ENCODE measurements at regions not wholly inside any gene's neighbourhood (a gene's known extent, or its start where the extent isn't known, plus 50 kb on each side); places are given as distances from the start of the nearest gene placed in this dataset.

- Histone ChIP-seq H3K4me3 (replicated peaks in 1 of 3; ENCODE audit: insufficient read depth in 1 of 3, low read depth in 2 of 3, low read length in 3 of 3) (no peak overlapping the region), H3K9ac (ENCODE audit: insufficient read depth, low read depth, low read length) (no peak overlapping the region), H2AFZ (ENCODE audit: low read length) (no peak overlapping the region), H3K4me1 (ENCODE audit: insufficient read depth, low read length) (no peaks in the 10 kb centered on the region), H3K9me3 (ENCODE audit: low read length) (no peaks in the 10 kb centered on the region), H3K79me2 (ENCODE audit: insufficient read depth, low read length) (no peaks in the 10 kb centered on the region), H3K4me2 (ENCODE audit: low read depth, low read length) (no peak overlapping the region), H3K27me3 (ENCODE audit: control insufficient read depth in 1 of 2, insufficient read depth in 2 of 2, low read length in 2 of 2) (no peaks in the 10 kb centered on the region), H3K36me3 (replicated peaks in 1 of 2; ENCODE audit: control insufficient read depth in 1 of 2, insufficient read depth in 2 of 2, low read length in 2 of 2) (no peaks in the 10 kb centered on the region), H3K27ac (ENCODE audit: extremely low read length, insufficient read depth, low read length) (no peak overlapping the region), H4K20me1 (ENCODE audit: insufficient read depth, low read length) (no peaks in the 10 kb centered on the region)
- no peak for ATAC-seq
- intact Hi-C loops (cut with micrococcal nuclease; ENCODE audit: unreplicated experiment): no loop called here
- no TSS peak for BruUV-seq (replicated peaks)
- FAIRE-seq: no peak
- POLR2A ChIA-PET: no interaction called here
- WGBS (ENCODE audit: low lambda C conversion rate): 4% methylated on average over 1 of the region's 1 CpG
- no peak for TF ChIP-seq ZNF451 (CRISPR knock-in tag; IDR thresholded peaks at IDR 0.05)
- no peak for TF ChIP-seq THAP11 (CRISPR knock-in tag; IDR thresholded peaks at IDR 0.05)
- TF ChIP-seq TARDBP (CRISPR knock-in tag; IDR thresholded peaks at IDR 0.05): no peak
- no peak for TF ChIP-seq ZNF383 (CRISPR knock-in tag; IDR thresholded peaks at IDR 0.05; ENCODE audit: borderline replicate concordance)
- TF ChIP-seq PAWR (CRISPR knock-in tag; IDR thresholded peaks at IDR 0.05; ENCODE audit: borderline replicate concordance): no peak
- TF ChIP-seq ZNF572 (CRISPR knock-in tag; IDR thresholded peaks at IDR 0.05): no peak
- no peak for TF ChIP-seq MAFG (CRISPR knock-in tag; IDR thresholded peaks at IDR 0.05)
- TF ChIP-seq ZSCAN5A (CRISPR knock-in tag; IDR thresholded peaks at IDR 0.05; ENCODE audit: borderline replicate concordance): no peak
- no peak for TF ChIP-seq TBL1XR1 (IDR thresholded peaks at IDR 0.05; ENCODE audit: borderline replicate concordance, low read length, partially characterized antibody)
- no peak for TF ChIP-seq ZNF256 (CRISPR knock-in tag; conservative IDR thresholded peaks at IDR 0.05)
- no peak for TF ChIP-seq BRCA1 (CRISPR knock-in tag; IDR thresholded peaks at IDR 0.05)
- TF ChIP-seq USF2 (IDR thresholded peaks at IDR 0.05; ENCODE audit: low read depth, low read length): no peak
- no peak for TF ChIP-seq USF2 (CRISPR knock-in tag; IDR thresholded peaks at IDR 0.05; ENCODE audit: borderline replicate concordance)
- TF ChIP-seq, protein P1, sequence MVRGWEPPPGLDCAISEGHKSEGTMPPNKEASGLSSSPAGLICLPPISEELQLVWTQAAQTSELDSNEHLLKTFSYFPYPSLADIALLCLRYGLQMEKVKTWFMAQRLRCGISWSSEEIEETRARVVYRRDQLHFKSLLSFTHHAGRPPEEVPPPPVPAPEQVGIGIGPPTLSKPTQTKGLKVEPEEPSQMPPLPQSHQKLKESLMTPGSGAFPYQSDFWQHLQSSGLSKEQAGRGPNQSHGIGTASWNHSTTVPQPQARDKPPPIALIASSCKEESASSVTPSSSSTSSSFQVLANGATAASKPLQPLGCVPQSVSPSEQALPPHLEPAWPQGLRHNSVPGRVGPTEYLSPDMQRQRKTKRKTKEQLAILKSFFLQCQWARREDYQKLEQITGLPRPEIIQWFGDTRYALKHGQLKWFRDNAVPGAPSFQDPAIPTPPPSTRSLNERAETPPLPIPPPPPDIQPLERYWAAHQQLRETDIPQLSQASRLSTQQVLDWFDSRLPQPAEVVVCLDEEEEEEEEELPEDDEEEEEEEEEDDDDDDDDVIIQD (CRISPR knock-in tag; IDR thresholded peaks at IDR 0.05; ENCODE audit: low read depth): no peak
- TF ChIP-seq RFX3 (CRISPR knock-in tag; IDR thresholded peaks at IDR 0.05): no peak
- TF ChIP-seq TIGD3 (CRISPR knock-in tag; IDR thresholded peaks at IDR 0.05; ENCODE audit: borderline replicate concordance): no peak
- TF ChIP-seq FOXK1 (CRISPR knock-in tag; IDR thresholded peaks at IDR 0.05; ENCODE audit: borderline replicate concordance, low read depth): no peak
- TF ChIP-seq, protein P2, sequence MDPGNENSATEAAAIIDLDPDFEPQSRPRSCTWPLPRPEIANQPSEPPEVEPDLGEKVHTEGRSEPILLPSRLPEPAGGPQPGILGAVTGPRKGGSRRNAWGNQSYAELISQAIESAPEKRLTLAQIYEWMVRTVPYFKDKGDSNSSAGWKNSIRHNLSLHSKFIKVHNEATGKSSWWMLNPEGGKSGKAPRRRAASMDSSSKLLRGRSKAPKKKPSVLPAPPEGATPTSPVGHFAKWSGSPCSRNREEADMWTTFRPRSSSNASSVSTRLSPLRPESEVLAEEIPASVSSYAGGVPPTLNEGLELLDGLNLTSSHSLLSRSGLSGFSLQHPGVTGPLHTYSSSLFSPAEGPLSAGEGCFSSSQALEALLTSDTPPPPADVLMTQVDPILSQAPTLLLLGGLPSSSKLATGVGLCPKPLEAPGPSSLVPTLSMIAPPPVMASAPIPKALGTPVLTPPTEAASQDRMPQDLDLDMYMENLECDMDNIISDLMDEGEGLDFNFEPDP (CRISPR knock-in tag; conservative IDR thresholded peaks at IDR 0.05): no peak
- no peak for TF ChIP-seq ZNF343 (CRISPR knock-in tag; IDR thresholded peaks at IDR 0.05)
- no peak for DNase-seq (ENCODE audit: low spot score)
- CTCF ChIA-PET (ENCODE audit: low intra/inter-chr PET ratio, low total read pairs): no interaction called here
- in situ Hi-C loops (cut with HindIII; ENCODE audit: extremely low pct_ligation_motif_present, low pct_unique_long_range_greater_than_20kb): no loop called here
Measured at GRCh38 chrX:113962343-113962742, 621.5 kb upstream of the HTR2C start.
